Activated CD8-positive, alpha-beta memory T cell treated with anti-CD3 and anti-CD28 coated beads for 4 hours (primary cell): ENCODE measurements at regions not wholly inside any gene's neighbourhood (a gene's known extent, or its start where the extent isn't known, plus 50 kb on each side); places are given as distances from the start of the nearest gene placed in this dataset.

Experiments used
- DNase-seq, 2 donors: peaks; one replicate each; pipeline ENCODE4 v3.0.0-alpha.2; 2020; ENCODE audit warnings: low read depth in 2 of 2

DNA sequence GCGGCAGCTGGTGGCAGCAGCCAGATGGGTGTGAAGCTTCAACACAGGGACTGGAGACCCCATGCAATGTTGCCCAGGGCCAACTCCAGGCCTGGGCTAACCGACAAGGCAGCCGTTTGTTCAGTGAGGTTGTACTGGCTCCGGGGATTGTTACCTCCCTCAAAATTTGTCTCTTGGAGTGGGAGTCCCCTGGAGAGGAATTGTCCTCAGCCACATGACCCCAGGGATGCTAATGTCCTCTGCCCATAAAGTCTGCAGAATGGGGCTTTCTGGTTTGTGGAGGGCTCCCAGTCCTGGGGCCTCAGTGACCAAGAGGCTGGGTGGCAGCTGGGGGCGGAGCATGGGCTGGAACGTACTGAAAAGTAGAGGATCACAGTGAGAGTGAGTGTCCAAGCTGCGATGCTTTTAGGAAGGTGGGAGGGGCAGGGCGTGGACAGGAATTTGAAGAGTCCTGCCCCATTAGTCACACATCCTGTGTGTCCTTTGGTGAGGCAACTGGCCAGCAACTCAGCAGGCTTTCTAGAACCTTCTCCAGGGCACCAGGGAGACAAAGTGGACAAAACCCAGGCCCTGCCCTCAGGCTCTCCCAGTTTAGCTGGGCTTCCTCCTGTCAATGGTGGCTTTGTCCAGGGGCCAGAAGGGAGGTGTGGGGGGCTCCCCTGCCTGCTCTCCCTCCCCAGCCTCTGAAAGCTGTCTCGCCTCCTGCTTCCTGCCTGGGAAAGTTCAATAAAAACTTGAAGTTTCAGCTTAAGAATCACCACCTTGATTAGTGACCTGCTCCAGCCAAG lies 114.0 kb downstream of the NSG2 start:
- DNase-seq = no peak

DNA sequence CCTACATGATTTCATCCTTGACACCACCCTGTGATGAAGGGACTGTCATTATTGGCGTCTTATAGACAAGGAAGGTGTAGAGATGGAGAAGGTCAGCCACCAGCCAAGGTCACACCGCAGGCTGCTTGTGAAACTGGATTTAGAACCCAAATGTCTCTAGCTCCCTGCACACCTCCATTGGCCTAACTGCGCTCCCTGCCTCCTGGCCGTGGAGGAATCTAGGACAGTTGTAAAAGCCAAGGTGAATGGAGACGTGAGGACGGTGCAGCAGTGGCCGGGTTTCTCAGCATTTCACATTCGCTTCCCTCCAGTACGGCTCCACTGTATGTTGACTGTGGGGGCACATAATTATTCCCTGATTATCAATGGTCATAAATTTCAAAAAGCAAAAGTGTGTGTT lies 119.9 kb downstream of the NSG2 start:
- DNase-seq = no peak

- no peak for DNase-seq
Measured at GRCh38 chr5:174166231-174167079, 120.9 kb downstream of the NSG2 start.

DNA sequence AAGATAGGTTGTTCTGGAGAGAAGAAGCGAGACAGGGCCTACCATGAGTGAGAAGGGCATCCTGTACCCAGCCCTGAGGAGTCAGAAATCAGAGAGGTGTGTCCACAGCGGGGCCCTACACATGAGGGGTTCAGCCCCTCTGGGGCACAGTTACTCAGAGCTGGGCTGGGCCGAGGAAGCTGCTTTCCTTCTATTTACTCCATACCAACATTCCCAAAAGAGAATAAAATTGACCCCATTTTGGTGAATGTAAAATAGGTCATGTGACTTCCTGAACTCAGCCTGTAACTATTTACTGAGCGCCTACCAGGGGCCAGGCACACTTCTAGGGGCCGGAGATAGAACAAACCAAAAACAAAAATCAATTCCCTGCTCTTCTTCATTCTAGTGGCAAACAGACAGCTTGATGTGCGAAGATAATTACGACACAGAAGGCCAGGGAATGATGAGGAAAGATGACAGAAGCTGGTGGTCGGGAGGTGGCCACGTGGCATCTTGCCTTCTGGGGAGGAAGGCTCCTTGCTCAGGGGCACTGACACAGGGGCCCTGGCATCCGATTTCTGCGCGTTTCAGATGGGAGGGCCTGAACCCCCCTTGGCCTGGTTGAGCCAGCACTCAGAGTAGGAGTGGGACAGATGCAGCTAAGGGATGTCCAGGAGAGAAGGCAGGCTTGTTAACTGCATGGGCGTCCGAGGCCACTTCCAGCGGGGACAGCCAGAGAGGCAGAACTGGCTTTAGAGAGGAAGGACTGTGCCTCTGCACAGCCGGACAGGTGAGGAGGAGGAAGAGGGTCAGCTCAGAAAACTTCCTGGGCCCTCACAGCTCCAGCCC lies 121.8 kb downstream of the NSG2 start:
- no peak for DNase-seq

DNA sequence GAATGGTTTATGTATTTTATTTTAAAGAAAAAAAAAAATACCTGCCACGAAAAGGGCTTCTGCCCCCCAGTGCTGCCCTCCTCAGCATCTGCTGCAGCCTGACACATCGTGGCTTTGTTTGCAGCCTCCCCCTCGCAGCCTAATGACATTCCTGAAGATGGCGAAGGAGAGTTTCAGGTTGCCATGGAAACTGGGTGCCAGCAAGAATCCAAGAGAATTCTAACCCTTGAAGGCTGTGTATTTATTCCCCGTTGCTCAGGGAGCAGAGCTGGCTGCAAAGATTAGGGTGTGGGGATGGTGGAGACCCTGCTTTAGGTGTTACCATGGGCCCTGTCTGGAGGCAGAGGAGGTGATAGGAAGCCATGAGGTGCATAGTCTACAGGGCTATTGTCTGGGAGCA lies 126.6 kb downstream of the NSG2 start:
- no peak for DNase-seq

DNA sequence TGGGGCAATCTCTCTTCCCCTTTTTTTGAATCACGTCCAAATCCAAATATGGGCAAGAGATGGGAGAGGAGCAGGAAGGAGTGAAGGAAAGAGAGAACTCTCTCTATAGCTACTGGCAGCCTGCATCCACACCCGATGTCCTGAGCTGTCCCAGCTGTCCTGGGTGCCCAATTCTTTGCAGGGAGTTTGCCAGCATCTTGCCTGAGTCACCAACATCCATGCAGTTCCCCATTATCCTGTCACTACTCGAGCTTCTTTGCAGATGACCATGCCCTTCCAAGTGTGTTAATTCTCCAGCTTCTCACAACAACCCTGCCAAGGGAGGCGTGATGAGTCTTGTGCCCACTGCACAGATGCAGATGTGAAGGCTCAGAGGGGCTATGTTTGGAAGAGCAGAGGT lies 127.1 kb downstream of the NSG2 start:
- no peak for DNase-seq

GRCh38 chr5:174173766-174174165 lies 128.3 kb downstream of the NSG2 start:
- DNase-seq = no peak

DNA sequence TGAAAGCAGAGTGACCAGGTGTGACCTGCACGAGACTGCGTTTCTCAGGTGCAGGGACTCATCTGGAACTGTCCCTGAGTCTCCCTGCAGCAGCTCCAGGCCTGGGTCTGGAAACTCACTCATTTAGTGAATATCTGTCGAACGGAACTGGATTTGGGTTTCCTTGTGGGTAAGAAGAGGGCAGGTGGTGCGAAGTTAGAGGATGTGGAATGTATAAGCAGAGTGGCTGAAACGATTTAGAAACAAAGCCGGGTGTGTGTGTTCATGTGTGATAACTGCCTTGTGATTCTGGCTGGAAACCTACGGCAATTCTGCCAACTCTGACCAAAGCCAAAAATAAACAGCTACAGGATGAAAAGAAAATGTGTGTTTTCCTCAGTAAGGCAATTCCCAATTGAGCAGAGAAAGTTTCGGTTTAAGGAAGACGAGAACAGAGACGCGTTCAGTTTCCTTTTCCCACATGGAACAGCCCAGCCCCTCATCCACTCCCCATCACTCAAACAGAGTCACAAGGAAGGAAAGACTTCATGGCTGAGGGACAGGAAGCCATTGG lies 130.3 kb downstream of the NSG2 start:
- no peak for DNase-seq

DNA sequence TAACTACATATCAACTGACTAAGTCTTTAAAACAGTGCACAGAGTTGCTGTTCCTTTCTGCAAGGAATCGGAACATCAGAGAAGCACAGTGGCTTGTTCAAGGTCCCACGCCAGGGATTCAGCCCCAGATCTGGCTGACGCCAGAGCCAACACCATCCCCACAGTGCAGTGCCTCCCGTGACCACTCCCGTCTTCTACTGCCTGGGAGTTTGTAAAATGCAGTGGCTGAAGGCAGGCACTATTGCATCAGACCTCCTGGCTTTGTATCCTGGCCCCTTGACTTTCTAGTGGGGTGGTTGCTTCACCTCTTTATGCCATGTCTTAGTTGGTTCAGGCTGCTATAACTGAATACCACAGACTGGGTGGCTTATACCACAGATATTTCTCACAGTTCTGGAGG lies 131.0 kb downstream of the NSG2 start:
- no peak for DNase-seq

DNA sequence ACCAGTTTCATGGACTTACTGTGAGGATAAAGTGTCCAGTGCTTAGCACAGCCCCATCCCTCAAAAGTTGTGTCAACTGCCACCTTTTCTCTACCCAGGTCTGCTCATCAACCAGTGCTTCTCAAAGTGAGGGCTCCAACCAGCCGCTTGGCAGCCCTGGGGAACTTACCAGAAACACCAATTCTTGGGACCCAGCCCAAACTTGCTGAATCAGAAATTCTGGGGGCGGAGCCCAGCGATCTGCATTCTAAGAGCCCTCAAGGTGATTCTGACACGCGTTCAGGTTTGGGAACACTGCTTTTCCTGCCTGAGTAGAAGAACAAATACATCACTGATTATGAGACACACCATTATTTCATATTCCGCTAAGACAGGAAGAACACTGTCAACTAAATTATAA lies 132.0 kb downstream of the NSG2 start:
- DNase-seq = no peak

- no peak for DNase-seq
Measured at GRCh38 chr5:174177976-174178605, 132.6 kb downstream of the NSG2 start.

- no peak for DNase-seq
Measured at GRCh38 chr5:174180639-174181038, 135.1 kb downstream of the NSG2 start.

- no peak for DNase-seq
Measured at GRCh38 chr5:174182111-174182510, 136.6 kb downstream of the NSG2 start.

DNA sequence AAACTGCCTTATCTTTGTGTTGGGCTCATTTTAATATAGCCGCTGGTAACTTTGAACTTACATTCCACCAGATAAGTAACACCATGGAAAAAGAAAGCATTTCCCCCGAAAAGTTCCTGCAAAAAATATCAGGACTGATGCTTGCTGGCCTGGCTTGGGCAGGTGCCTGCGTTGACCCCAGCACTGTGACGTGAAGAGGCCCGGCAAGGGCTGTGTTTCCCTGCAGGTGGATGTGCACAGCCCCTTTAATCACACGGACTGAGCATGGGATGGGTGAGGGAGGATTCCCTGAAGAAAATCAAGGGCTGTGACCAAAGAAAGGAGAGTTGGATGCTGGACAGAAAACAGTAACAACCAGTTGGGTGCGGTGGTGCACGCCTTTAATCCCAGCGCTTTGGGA lies 138.2 kb downstream of the NSG2 start:
- no peak for DNase-seq

DNA sequence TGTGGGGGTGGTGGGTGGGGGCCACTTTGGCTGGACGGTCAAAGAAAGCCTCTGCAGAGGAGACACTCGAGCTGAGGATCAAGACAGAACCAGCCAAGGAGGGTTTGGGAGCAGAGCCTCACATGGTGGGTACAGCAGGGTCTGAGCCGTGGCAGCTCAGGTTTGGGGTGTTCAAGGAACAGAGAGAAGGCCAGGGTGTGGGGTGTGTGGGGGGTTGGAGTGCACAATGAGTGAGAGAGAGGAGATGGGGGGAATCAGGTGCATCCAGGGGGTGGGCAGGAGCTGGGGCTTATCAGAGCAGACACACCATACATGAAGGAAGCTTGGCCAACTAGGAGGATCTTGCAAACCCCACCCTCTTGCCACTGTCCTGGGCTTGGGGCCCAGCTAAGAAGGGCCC lies 140.0 kb downstream of the NSG2 start:
- no peak for DNase-seq

DNA sequence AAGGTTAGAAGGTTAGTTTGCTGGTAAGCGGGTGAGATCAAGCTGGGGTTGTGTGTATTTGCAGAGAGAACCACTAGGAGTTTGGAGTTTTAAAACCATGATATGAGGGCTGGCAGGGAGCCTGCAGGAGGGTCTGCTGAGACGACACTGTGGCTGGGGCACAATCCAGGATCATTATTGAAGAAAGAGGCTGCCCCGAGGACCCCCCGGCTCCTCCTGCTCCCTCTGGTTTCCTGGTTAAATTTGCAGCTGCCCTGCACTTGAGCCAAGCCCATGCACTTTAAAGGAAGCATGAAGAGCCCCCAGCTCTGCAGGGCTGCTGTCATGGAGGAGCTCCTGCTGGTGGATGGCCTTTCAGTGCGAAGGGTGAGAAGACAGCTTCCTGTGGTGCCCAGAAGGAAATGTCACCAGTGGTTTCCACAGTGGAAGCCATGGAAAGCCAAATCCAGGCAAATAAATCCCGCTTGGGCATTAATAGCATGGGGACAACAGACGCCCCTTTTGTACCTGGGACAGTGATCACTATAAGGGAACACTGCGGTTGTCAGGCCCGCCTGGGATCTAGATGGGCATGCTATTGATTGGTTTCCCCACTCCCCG lies 140.7 kb downstream of the NSG2 start:
- no peak for DNase-seq

- no peak for DNase-seq
Measured at GRCh38 chr5:174187001-174187400, 141.5 kb downstream of the NSG2 start.

- DNase-seq = no peak
Measured at GRCh38 chr5:174187481-174187880, 142.0 kb downstream of the NSG2 start.

DNA sequence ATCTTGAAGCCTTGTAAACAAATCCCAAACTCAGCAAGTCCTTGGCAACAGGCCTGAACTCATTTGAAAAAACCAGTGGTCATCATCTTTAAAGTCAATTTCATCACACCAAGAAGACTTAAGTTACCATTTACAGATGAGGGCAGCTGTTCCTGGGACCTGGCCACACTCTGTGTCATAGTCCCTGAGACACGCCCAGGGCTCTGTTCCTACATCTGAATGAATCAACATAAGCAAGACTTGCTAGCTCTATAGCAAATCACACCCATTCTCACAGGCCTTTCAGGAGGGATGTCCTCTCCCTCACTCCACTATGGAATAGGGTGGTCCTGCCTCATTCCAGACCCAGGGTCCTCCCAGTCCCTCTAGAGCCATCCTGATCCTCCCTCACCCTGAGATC lies 142.8 kb downstream of the NSG2 start:
- no peak for DNase-seq

DNA sequence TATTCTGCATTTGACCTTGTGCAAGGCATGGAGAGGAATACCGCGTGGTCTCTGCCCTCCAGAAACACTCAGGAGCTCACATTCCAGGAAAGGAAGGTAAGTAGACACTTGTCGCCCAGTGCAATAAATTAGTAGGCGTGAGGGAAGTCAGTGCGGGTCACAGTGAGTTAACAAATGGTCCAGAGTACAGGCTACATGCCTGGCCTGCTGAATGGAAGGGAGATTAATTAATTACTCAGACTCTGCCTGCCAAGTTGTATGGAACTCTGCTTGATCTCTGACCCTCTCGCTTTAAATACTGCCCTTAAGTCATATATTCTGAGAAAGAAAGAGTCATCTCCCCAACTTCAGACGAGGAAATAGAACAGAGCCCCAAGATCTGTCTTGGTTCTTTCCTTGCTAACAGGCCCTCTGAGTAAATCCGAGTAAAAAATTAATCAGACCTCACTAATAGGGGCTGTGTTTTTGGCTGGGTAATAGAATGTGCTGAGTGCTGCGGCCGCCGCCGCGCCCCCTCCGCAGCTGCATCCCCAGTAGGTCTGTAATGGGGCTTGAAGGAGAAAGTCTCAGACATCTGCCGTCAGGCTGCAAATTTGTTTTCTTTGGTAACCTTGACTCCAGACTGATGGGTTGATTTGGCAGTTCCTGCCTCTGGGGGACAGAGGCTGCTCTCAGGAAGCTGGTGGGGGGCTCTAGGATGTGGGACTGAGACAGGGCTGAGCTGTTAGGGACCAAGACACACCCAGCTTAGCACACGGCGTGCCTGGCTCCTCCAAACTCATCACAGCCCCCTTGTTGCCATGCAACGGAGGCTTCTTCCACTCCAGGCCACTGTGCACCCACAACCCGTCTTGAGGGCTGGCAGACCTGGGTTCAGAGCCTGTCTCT lies 144.4 kb downstream of the NSG2 start:
- no peak for DNase-seq
